ENCODE measurements at regions not wholly inside any gene's neighbourhood (a gene's known extent, or its start where the extent isn't known, plus 50 kb on each side); places are given as distances from the start of the nearest gene placed in this dataset.

DNA sequence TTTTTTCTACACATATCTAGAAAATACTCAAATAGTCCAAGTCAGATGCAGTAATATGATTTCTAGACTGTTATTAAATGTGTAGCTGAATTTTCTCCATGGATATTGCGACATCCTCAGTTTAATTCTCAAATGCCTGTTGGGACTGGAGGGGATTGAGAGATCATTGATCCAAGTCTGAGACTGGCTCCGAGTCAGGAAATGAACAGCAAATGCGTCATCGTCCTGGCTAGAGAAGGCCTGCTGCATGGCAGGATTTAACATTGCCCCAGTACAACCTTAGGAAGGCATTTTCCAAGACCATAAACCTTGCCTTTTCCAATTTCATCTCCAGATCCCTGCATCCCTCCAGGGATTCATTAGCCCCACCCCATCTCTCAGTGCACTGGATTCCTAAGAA, 56.6 kb upstream of the SLC6A14 start:
- Mint-ChIP-seq H3K9me3 (ENCODE audit: unreplicated experiment) (no peaks in the 10 kb centered on the region), H3K27ac (ENCODE audit: unreplicated experiment) (no peak overlapping the region), H3K27me3 (ENCODE audit: unreplicated experiment) (no peaks in the 10 kb centered on the region), H3K36me3 (ENCODE audit: unreplicated experiment) (no peaks in the 10 kb centered on the region), H3K4me3 (ENCODE audit: unreplicated experiment) (no peak overlapping the region), H3K4me1 (ENCODE audit: low read depth, unreplicated experiment) (no peaks in the 10 kb centered on the region)
- DNase-seq, result no peak
- TF ChIP-seq, protein P1, sequence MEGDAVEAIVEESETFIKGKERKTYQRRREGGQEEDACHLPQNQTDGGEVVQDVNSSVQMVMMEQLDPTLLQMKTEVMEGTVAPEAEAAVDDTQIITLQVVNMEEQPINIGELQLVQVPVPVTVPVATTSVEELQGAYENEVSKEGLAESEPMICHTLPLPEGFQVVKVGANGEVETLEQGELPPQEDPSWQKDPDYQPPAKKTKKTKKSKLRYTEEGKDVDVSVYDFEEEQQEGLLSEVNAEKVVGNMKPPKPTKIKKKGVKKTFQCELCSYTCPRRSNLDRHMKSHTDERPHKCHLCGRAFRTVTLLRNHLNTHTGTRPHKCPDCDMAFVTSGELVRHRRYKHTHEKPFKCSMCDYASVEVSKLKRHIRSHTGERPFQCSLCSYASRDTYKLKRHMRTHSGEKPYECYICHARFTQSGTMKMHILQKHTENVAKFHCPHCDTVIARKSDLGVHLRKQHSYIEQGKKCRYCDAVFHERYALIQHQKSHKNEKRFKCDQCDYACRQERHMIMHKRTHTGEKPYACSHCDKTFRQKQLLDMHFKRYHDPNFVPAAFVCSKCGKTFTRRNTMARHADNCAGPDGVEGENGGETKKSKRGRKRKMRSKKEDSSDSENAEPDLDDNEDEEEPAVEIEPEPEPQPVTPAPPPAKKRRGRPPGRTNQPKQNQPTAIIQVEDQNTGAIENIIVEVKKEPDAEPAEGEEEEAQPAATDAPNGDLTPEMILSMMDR (IDR thresholded peaks at IDR 0.05; ENCODE audit: partially characterized antibody, unreplicated experiment), result no peak

GRCh38 chrX:116384406-116384954, 51.9 kb upstream of the SLC6A14 start:
- Mint-ChIP-seq H3K4me1 (ENCODE audit: low read depth, unreplicated experiment) (no peaks in the 10 kb centered on the region), H3K36me3 (ENCODE audit: unreplicated experiment) (no peaks in the 10 kb centered on the region), H3K9me3 (ENCODE audit: unreplicated experiment) (no peaks in the 10 kb centered on the region), H3K4me3 (ENCODE audit: unreplicated experiment) (no peak overlapping the region), H3K27me3 (ENCODE audit: unreplicated experiment) (no peaks in the 10 kb centered on the region), H3K27ac (ENCODE audit: unreplicated experiment) (no peak overlapping the region)
- TF ChIP-seq, protein P1 (IDR thresholded peaks at IDR 0.05; ENCODE audit: partially characterized antibody, unreplicated experiment), result no peak
- DNase-seq, result no peak
